Hepatocyte (in vitro differentiated cells): ENCODE measurements at regions not wholly inside any gene's neighbourhood (a gene's known extent, or its start where the extent isn't known, plus 50 kb on each side); places are given as distances from the start of the nearest gene placed in this dataset.

Experiments used
- EZH2 ChIP-seq: fragments of 200-600 bp; sonication (generic); IDR thresholded peaks from 2 replicates; pipeline ENCODE4 v1.6.1; 2016; ENCODE audit warnings: antibody characterized with exemption, mild to moderate bottlenecking, borderline replicate concordance
- EZH2phosphoT487 ChIP-seq: fragments of 200-600 bp; sonication (generic); IDR thresholded peaks from one replicate; pipeline ENCODE4 v1.6.1; 2018; ENCODE audit warnings: antibody characterized with exemption, mild to moderate bottlenecking, low read depth, moderate library complexity; ENCODE audit not compliant: unreplicated experiment, severe bottlenecking
- TF ChIP-seq, protein P1 (sequence below): fragments of 200-600 bp; sonication (generic); IDR thresholded peaks from 2 replicates; pipeline ENCODE4 v1.5.1; 2016; ENCODE audit warnings: antibody characterized with exemption, mild to moderate bottlenecking; ENCODE audit not compliant: poor library complexity

GRCh38 chr16:79795556-79795955 is 195.0 kb upstream of the MAF start:
- TF ChIP-seq, protein P1, sequence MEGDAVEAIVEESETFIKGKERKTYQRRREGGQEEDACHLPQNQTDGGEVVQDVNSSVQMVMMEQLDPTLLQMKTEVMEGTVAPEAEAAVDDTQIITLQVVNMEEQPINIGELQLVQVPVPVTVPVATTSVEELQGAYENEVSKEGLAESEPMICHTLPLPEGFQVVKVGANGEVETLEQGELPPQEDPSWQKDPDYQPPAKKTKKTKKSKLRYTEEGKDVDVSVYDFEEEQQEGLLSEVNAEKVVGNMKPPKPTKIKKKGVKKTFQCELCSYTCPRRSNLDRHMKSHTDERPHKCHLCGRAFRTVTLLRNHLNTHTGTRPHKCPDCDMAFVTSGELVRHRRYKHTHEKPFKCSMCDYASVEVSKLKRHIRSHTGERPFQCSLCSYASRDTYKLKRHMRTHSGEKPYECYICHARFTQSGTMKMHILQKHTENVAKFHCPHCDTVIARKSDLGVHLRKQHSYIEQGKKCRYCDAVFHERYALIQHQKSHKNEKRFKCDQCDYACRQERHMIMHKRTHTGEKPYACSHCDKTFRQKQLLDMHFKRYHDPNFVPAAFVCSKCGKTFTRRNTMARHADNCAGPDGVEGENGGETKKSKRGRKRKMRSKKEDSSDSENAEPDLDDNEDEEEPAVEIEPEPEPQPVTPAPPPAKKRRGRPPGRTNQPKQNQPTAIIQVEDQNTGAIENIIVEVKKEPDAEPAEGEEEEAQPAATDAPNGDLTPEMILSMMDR, result no peak
- TF ChIP-seq EZH2, result no peak
- no peak for TF ChIP-seq EZH2phosphoT487
